Activated B cell treated with CpG ODN at 0.5 μM for 24 hours (primary cell): ENCODE measurements at regions not wholly inside any gene's neighbourhood (a gene's known extent, or its start where the extent isn't known, plus 50 kb on each side); places are given as distances from the start of the nearest gene placed in this dataset.

ENCODE experiments used
- ATAC-seq: fragments of 200-7000 bp; cut with Tn5 transposase; one replicate; pipeline ENCODE4 v1.10.0; 2021; ENCODE audit warnings: low read depth, mild to moderate bottlenecking, moderate library complexity
- CTCF ChIA-PET: fragments of 350-600 bp; sonication (Branson Sonifier 250); formaldehyde crosslinking; loops from one replicate; lab custom pipeline; 2021; ENCODE audit warnings: antibody characterized with exemption; lab: Charles Lee
- POLR2A ChIA-PET: fragments of 350-600 bp; sonication (Branson Sonifier 250); formaldehyde crosslinking; loops from one replicate; lab custom pipeline; 2021; ENCODE audit warnings: antibody characterized with exemption; lab: Charles Lee
- DNase-seq: peaks from one replicate; pipeline ENCODE4 v3.0.0; 2022
- H3K27ac Mint-ChIP-seq: one replicate; pipeline ENCODE4 v1.8.0; 2020; ENCODE audit warnings: mixed read lengths
- H3K27me3 Mint-ChIP-seq: one replicate; pipeline ENCODE4 v1.8.0; 2021; ENCODE audit warnings: mixed read lengths
- H3K36me3 Mint-ChIP-seq: one replicate; pipeline ENCODE4 v1.8.0; 2021; ENCODE audit warnings: low read depth, mixed read lengths
- H3K4me1 Mint-ChIP-seq: one replicate; pipeline ENCODE4 v1.8.0; 2021; ENCODE audit warnings: mixed read lengths
- H3K4me3 Mint-ChIP-seq: one replicate; pipeline ENCODE4 v1.8.0; 2020; ENCODE audit warnings: mild to moderate bottlenecking, mixed read lengths
- H3K9me3 Mint-ChIP-seq: one replicate; pipeline ENCODE4 v1.8.0; 2020; ENCODE audit warnings: mixed read lengths
- CTCF ChIP-seq: fragments of 200-600 bp; IDR thresholded peaks from one replicate; pipeline ENCODE4 v1.8.0; 2022; ENCODE audit warnings: antibody characterized with exemption, mild to moderate bottlenecking
- intact Hi-C: fragments of 100-400 bp; cut with micrococcal nuclease; formaldehyde crosslinking; loops from one replicate; pipeline ENCODE4 v1.15.1; 2024

DNA sequence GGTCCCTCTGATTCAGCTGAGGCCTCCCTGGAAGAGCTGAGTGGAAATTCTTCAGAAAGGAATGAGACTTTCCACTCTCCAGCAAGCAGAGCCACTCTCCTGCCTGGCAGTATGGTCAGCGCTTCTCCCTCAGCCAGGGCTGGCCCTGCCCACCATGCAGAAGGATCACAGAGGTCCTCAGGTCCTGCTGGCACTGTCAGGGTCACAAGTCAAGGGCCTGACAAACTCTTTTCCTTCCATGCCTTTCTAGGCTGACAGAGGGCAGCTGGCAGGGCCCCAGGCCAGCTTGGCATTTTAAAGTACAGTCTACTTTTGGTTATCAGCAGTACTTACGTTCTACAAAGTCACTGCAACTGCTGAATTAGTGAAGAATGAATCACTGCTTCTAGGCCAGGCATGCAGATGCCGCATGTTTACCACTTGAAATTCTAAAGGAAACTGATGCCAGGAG, 119.3 kb upstream of the FRMD4A start:
- intact Hi-C loops = no loop called here
- H3K4me1 Mint-ChIP-seq = no peaks in the 10 kb centered on the region
- TF ChIP-seq CTCF = no peak
- peaks cover 11% of the 10 kb centered on the region for H3K27me3 Mint-ChIP-seq
- no peak for DNase-seq
- no peak for ATAC-seq
- no peak overlapping the region for H3K4me3 Mint-ChIP-seq
- no peaks in the 10 kb centered on the region for H3K36me3 Mint-ChIP-seq
- POLR2A ChIA-PET = no interaction called here
- no peaks in the 10 kb centered on the region for H3K9me3 Mint-ChIP-seq
- H3K27ac Mint-ChIP-seq = no peak overlapping the region
- CTCF ChIA-PET = no interaction called here

- no peak overlapping the region for H3K27ac Mint-ChIP-seq
These were observed 118.6 kb upstream of the FRMD4A start for GRCh38 chr10:14449293-14449815.

DNA sequence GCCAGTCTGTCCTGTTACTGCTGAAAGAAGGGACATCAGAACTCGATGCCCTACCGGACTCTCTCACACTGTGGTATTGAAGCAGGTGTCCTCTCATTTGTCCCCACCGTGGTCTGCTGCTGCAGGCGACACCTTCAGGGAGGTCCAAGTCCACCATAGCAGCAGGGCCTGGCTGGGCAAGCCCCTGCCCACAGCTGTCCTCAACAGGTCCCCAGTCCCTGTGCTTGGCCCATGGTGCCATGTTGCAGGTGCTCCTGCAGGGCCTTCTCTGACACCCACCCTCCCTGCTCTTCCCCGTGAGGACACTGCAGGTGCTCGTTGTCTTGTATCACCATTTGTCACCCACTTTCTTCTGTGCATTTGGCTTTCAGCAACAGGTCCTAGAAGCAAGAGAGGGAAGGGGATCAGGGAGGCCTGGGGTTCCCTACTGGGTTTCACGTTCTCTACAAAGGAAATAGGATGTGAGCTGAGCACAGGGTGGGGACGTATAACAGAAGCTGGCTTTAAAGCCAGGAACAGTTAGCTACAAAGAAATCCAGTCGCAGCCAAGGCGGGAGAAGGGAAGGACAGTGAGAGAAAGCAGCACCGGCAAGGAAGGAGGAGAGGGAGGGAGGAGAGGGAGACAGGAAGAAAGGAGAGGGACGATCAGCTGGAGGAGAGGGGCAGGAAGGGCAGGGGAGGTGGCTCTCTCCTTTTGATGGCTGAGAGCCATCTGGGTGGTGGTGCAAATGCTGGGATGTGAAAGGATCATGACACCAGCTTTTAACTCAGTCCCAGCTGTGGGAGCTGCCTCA, 117.7 kb upstream of the FRMD4A start:
- ChIA-PET CTCF (no interaction called here), POLR2A (no interaction called here)
- no peak for DNase-seq
- intact Hi-C loops = no loop called here
- TF ChIP-seq CTCF = no peak
- no peak for ATAC-seq
- Mint-ChIP-seq H3K4me1 (no peaks in the 10 kb centered on the region), H3K36me3 (no peaks in the 10 kb centered on the region), H3K27ac (no peak overlapping the region), H3K4me3 (no peak overlapping the region), H3K27me3 (peaks cover 11% of the 10 kb centered on the region), H3K9me3 (no peaks in the 10 kb centered on the region)

More at GRCh38 chr10:14449293-14449815, 118.6 kb upstream of the FRMD4A start:
- H3K9me3 Mint-ChIP-seq = no peaks in the 10 kb centered on the region
- ChIA-PET POLR2A (no interaction called here), CTCF (no interaction called here)
- H3K4me3 Mint-ChIP-seq = no peak overlapping the region
- H3K27me3 Mint-ChIP-seq = peaks cover 11% of the 10 kb centered on the region
- intact Hi-C loops = no loop called here
- no peak for TF ChIP-seq CTCF
- H3K36me3 Mint-ChIP-seq = no peaks in the 10 kb centered on the region
- H3K4me1 Mint-ChIP-seq = no peaks in the 10 kb centered on the region
- DNase-seq (no peak), ATAC-seq (no peak)

GRCh38 chr10:14447094-14447839, 116.5 kb upstream of the FRMD4A start:
- intact Hi-C loops = no loop called here
- TF ChIP-seq CTCF = no peak
- no peak overlapping the region for H3K4me3 Mint-ChIP-seq
- peaks cover 15% of the 10 kb centered on the region for H3K27me3 Mint-ChIP-seq
- no peaks in the 10 kb centered on the region for H3K4me1 Mint-ChIP-seq
- ChIA-PET CTCF (no interaction called here), POLR2A (no interaction called here)
- DNase-seq = no peak
- no peaks in the 10 kb centered on the region for H3K36me3 Mint-ChIP-seq
- no peaks in the 10 kb centered on the region for H3K9me3 Mint-ChIP-seq
- no peak overlapping the region for H3K27ac Mint-ChIP-seq
- ATAC-seq = no peak
